A549 (cell line): ENCODE measurements at regions not wholly inside any gene's neighbourhood (a gene's known extent, or its start where the extent isn't known, plus 50 kb on each side); places are given as distances from the start of the nearest gene placed in this dataset.

Source experiments
- CTCF ChIP-seq: fragments of >200 bp; sonication (Bioruptor Twin); formaldehyde crosslinking; IDR thresholded peaks from 3 replicates; pipeline ENCODE4 v1.5.1; 2016
- ESRRA ChIP-seq: fragments of 150-350 bp; IDR thresholded peaks from 2 replicates; pipeline ENCODE4 v1.6.1; 2014; ENCODE audit warnings: mild to moderate bottlenecking, low read length, borderline replicate concordance
- NFE2L2 ChIP-seq: fragments of 150-350 bp; conservative IDR thresholded peaks from 2 replicates; pipeline ENCODE4 v1.6.1; 2014; ENCODE audit warnings: low read length
- POLR2A ChIP-seq: IDR thresholded peaks from 2 replicates; pipeline ENCODE4 v1.6.1; 2012; ENCODE audit warnings: mild to moderate bottlenecking, low read length
- USF2 ChIP-seq: fragments of 450-650 bp; IDR thresholded peaks from 2 replicates; pipeline ENCODE4 v1.6.1; 2014; ENCODE audit warnings: antibody characterized with exemption

GRCh38 chr14:86533834-86534233 lies 1003.9 kb downstream of the FLRT2 start:
- TF ChIP-seq ESRRA (no peak), POLR2A (no peak), CTCF (no peak), USF2 (no peak), NFE2L2 (no peak)
